Lung (tissue), 11 donors: ENCODE measurements at regions not wholly inside any gene's neighbourhood (a gene's known extent, or its start where the extent isn't known, plus 50 kb on each side); places are given as distances from the start of the nearest gene placed in this dataset.

ENCODE experiments used
- ATAC-seq: fragments of 200-7000 bp; cut with Tn5 transposase; one replicate; pipeline ENCODE4 v1.9.1; 2020; ENCODE audit warnings: moderate number of reproducible peaks; ENCODE audit not compliant: insufficient read depth, low FRiP score
- DNase-seq, 3 donors: peaks; one replicate each; pipeline ENCODE4 v3.0.0-alpha.2; 2013 to 2017
- H3K27ac ChIP-seq, 2 donors: one replicate each; pipeline ENCODE4 v1.5.1; 2013; ENCODE audit warnings: mild to moderate bottlenecking in 2 of 2, moderate library complexity in 2 of 2, control low read depth in 1 of 2, inconsistent platforms in 1 of 2, low read depth in 1 of 2, low read length in 1 of 2
- H3K27me3 ChIP-seq, 3 donors: one replicate each; pipeline ENCODE4 v1.5.1; 2013; ENCODE audit warnings: low read length in 2 of 3; ENCODE audit not compliant: control insufficient read depth in 3 of 3, insufficient read depth in 3 of 3
- H3K36me3 ChIP-seq, 4 donors: one replicate each; pipeline ENCODE4 v1.5.1; 2013; ENCODE audit warnings: low read length in 4 of 4, mild to moderate bottlenecking in 1 of 4, moderate library complexity in 1 of 4; ENCODE audit not compliant: control insufficient read depth in 4 of 4, insufficient read depth in 4 of 4
- H3K4me1 ChIP-seq, 5 donors: one replicate each; pipeline ENCODE4 v1.5.1; 2013; ENCODE audit warnings: low read length in 5 of 5, mild to moderate bottlenecking in 2 of 5, moderate library complexity in 1 of 5; ENCODE audit not compliant: control insufficient read depth in 5 of 5, insufficient read depth in 5 of 5
- H3K4me3 ChIP-seq: one replicate; pipeline ENCODE4 v1.5.1; 2013; ENCODE audit warnings: mild to moderate bottlenecking, control low read depth, moderate library complexity
- H3K9ac ChIP-seq, 2 donors: one replicate each; pipeline ENCODE4 v1.5.1; 2013; ENCODE audit warnings: low read length in 2 of 2, control low read depth in 1 of 2; ENCODE audit not compliant: insufficient read depth in 1 of 2
- H3K9me3 ChIP-seq, 4 donors: one replicate each; pipeline ENCODE4 v1.5.1; 2013; ENCODE audit warnings: low read length in 3 of 4, mild to moderate bottlenecking in 1 of 4, moderate library complexity in 1 of 4; ENCODE audit not compliant: control insufficient read depth in 4 of 4, insufficient read depth in 3 of 4
- CTCF ChIP-seq: IDR thresholded peaks from 2 replicates; pipeline ENCODE4 v1.5.1; 2012; ENCODE audit warnings: mild to moderate bottlenecking; ENCODE audit errors: control extremely low read depth, extremely low read depth
- WGBS, 2 donors: extraction: QIAGEN DNeasy Blood & Tissue Kit; methylation state at CpG; one replicate each; pipeline ENCODE4 v1.1.7; 2013; 5-methylcytosine and 5-hydroxymethylcytosine counted together
- donor health status: control.
- donor health status: control.
- donor health status: Bipolar disorder and iron deficiency.
- donor health status: healthy.
- donor health status: DM: yes; HTN: yes; CAD: no.

DNA sequence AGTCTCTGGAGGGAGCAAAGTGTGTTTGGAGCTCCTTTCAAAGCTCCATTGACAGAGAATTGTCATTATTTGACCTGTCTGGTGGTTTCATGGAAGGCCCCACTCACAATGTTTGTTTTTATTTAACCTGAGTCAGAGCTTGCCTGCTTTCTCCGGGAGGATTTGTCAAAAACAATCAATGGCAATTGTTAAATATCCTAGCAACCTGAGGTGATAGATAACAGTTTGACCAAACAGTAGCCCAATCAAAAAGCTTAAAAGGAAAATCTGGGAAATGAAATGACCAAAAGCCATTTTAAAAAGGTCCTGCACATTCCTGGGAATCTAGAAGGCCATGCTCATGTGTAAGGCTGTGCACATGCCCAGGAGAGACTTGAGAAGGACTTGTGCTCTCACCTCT, 177.2 kb upstream of the POC5 start:
- Histone ChIP-seq H3K27ac (no peak overlapping the region), H3K27me3 (no peaks in the 10 kb centered on the region), H3K4me3 (no peak overlapping the region), H3K9ac (no peak overlapping the region), H3K9me3 (peaks cover 0 to 4% (median 0%) of the 10 kb centered on the region in 4 donors), H3K4me1 (no peaks in the 10 kb centered on the region), H3K36me3 (no peaks in the 10 kb centered on the region)
- WGBS, 2 donors, result 61 to 82% methylated on average over 1 of the region's 1 CpG
- no peak for TF ChIP-seq CTCF
- ATAC-seq (no peak), DNase-seq (no peak)

DNA sequence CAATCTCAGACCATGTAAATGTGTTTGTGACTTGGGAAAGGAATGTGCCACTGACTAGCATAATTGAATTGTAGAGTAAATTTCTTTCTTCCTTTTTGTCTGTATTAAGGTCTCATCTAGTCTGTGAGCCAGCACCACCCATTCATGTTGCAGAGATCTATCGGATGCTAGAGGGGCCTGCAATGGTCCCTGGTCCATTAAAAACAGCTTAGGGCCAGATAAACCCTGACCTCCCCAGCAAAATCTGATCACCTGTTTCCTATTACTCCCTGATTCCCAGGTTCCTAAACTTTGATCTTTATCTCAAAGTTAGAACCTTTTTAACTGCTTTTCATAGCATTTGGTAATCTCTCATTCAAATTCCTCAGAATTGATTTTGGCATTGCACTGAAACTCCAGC, 174.5 kb upstream of the POC5 start:
- WGBS, 2 donors, result 75% methylated on average over 1 of the region's 1 CpG
- Histone ChIP-seq H3K27me3 (no peaks in the 10 kb centered on the region), H3K27ac (no peak overlapping the region), H3K4me3 (no peak overlapping the region), H3K4me1 (no peaks in the 10 kb centered on the region), H3K9ac (no peak overlapping the region), H3K36me3 (no peaks in the 10 kb centered on the region), H3K9me3 (peaks cover 0 to 4% (median 0%) of the 10 kb centered on the region in 4 donors)
- ATAC-seq (no peak), DNase-seq (no peak)
- no peak for TF ChIP-seq CTCF

GRCh38 chr5:75891020-75891419, 173.8 kb upstream of the POC5 start:
- no peak for ATAC-seq
- 80 to 97% methylated on average over 1 of the region's 1 CpG for WGBS, 2 donors
- no peak for TF ChIP-seq CTCF
- H3K27ac ChIP-seq, result no peak overlapping the region
- H3K27me3 ChIP-seq, result no peaks in the 10 kb centered on the region
- peaks cover 0 to 4% (median 0%) of the 10 kb centered on the region in 4 donors for H3K9me3 ChIP-seq
- no peak overlapping the region for H3K9ac ChIP-seq
- no peak overlapping the region for H3K4me3 ChIP-seq
- no peak for DNase-seq
- no peaks in the 10 kb centered on the region for H3K36me3 ChIP-seq
- no peaks in the 10 kb centered on the region for H3K4me1 ChIP-seq

GRCh38 chr5:75890546-75890945, 173.3 kb upstream of the POC5 start:
- 84 to 85% methylated on average over 1 of the region's 1 CpG for WGBS, 2 donors
- Histone ChIP-seq H3K36me3 (no peaks in the 10 kb centered on the region), H3K9ac (no peak overlapping the region), H3K9me3 (peaks cover 0 to 4% (median 0%) of the 10 kb centered on the region in 4 donors), H3K27ac (no peak overlapping the region), H3K27me3 (no peaks in the 10 kb centered on the region), H3K4me3 (no peak overlapping the region), H3K4me1 (no peaks in the 10 kb centered on the region)
- ATAC-seq (no peak), DNase-seq (no peak)
- TF ChIP-seq CTCF, result no peak
